GM12878 (cell line): ENCODE measurements at regions not wholly inside any gene's neighbourhood (a gene's known extent, or its start where the extent isn't known, plus 50 kb on each side); places are given as distances from the start of the nearest gene placed in this dataset.
"Not testable (repeated sequence)": the region's sequence is repeated elsewhere in the genome, so short reads cannot be mapped to it uniquely, and the experiment has no call there.

Experiments
- ATAC-seq: fragments of 200-7000 bp; cut with Tn5 transposase; 3 replicates; pipeline ENCODE4 v1.9.1; 2020; ENCODE audit warnings: mild to moderate bottlenecking, moderate library complexity
- BruUV-seq: library from RNA; stranded (reverse); fragments of 400-500 nt; replicated peaks from 2 replicates; lab custom pipeline; 2021; lab: Mats Ljungman, UMichigan
- CTCF ChIA-PET: fragments of 300-600 bp; sonication (Branson Sonifier 250); formaldehyde crosslinking; extraction: SDS; loops from one replicate; lab custom pipeline; 2021; ENCODE audit warnings: inconsistent platforms; lab: Yijun Ruan, JAX
- POLR2A ChIA-PET: fragments of 350-600 bp; formaldehyde crosslinking; extraction: SDS; loops from one replicate; lab custom pipeline; 2021; ENCODE audit warnings: inconsistent platforms; lab: Charles Lee
- RAD21 ChIA-PET: fragments of 300-600 bp; sonication (Branson Sonifier 250); formaldehyde crosslinking; loops from one replicate; lab custom pipeline; 2023; ENCODE audit warnings: antibody characterized with exemption; ENCODE audit not compliant: unreplicated experiment; lab: Charles Lee
- SMC1A ChIA-PET: fragments of 300-600 bp; sonication (Branson Sonifier 250); formaldehyde crosslinking; loops from one replicate; lab custom pipeline; 2023; ENCODE audit not compliant: unreplicated experiment, uncharacterized antibody; lab: Charles Lee
- DNase-seq: peaks from one replicate; pipeline ENCODE4 v3.0.0-alpha.2; 2011; ENCODE audit warnings: low read depth, low spot score
- FAIRE-seq: peaks from 3 replicates; lab custom pipeline; 2011; peaks lifted over from hg19 to GRCh38; lab: Jason Lieb, UNC
- H2AFZ ChIP-seq: 2 replicates; pipeline ENCODE4 v1.6.0; 2011; ENCODE audit warnings: low read depth, low read length, control low read depth; ENCODE audit not compliant: control insufficient read depth
- H3K27ac ChIP-seq: 2 replicates; pipeline ENCODE4 v1.5.1; 2011; ENCODE audit warnings: control low read depth; ENCODE audit not compliant: control insufficient read depth, insufficient read depth
- H3K27me3 ChIP-seq, 2 experiments: replicated peaks in 1 of 2; 2 replicates each; pipeline versions ENCODE4 v1.6.0 to v1.6.1; 2011; ENCODE audit warnings: low read length in 1 of 2; ENCODE audit not compliant: control insufficient read depth in 2 of 2, insufficient read depth in 2 of 2
- H3K36me3 ChIP-seq, 2 experiments: 2 replicates each; pipeline ENCODE4 v1.5.1; 2011; ENCODE audit warnings: low read length in 1 of 2; ENCODE audit not compliant: control insufficient read depth in 2 of 2, insufficient read depth in 2 of 2
- H3K4me1 ChIP-seq: 2 replicates; pipeline ENCODE4 v1.6.1; 2011; ENCODE audit warnings: mild to moderate bottlenecking, low read length, moderate library complexity, mixed read lengths; ENCODE audit not compliant: control insufficient read depth, insufficient read depth
- H3K4me2 ChIP-seq: 2 replicates; pipeline ENCODE4 v1.6.0; 2011; ENCODE audit warnings: control low read depth; ENCODE audit not compliant: control insufficient read depth, insufficient read depth
- H3K4me3 ChIP-seq: fragments of 200-600 bp; sonication (generic); 2 replicates; pipeline ENCODE4 v1.5.1; 2016
- H3K79me2 ChIP-seq: 2 replicates; pipeline ENCODE4 v1.6.0; 2011; ENCODE audit warnings: low read length; ENCODE audit not compliant: control insufficient read depth, insufficient read depth
- H3K9ac ChIP-seq: 2 replicates; pipeline ENCODE4 v1.8.0; 2011; ENCODE audit warnings: low read length, control low read depth, mixed read lengths; ENCODE audit not compliant: control insufficient read depth, insufficient read depth
- H3K9me3 ChIP-seq: replicated peaks from 3 replicates; pipeline ENCODE4 v1.5.1; 2011; ENCODE audit warnings: mild to moderate bottlenecking, low read length; ENCODE audit not compliant: control insufficient read depth, insufficient read depth
- H4K20me1 ChIP-seq: 2 replicates; pipeline ENCODE4 v1.6.0; 2011; ENCODE audit not compliant: control insufficient read depth, insufficient read depth
- BMI1 ChIP-seq: fragments of 450-650 bp; IDR thresholded peaks from 2 replicates; pipeline ENCODE4 v1.6.1; 2016; ENCODE audit warnings: mild to moderate bottlenecking, moderate library complexity, borderline replicate concordance
- MXI1 ChIP-seq: fragments of 150-350 bp; IDR thresholded peaks from 2 replicates; pipeline ENCODE4 v1.6.1; 2011; ENCODE audit warnings: low read depth, mild to moderate bottlenecking, inconsistent platforms, low read length, improper control_type of control experiment
- TCF3 ChIP-seq: IDR thresholded peaks from 2 replicates; pipeline ENCODE4 v1.6.1; 2012; ENCODE audit warnings: low read depth, mild to moderate bottlenecking, low read length, borderline replicate concordance; ENCODE audit not compliant: insufficient read depth
- ZSCAN29 ChIP-seq: fragments of 450-650 bp; IDR thresholded peaks from 2 replicates; pipeline ENCODE4 v1.6.1; 2017; ENCODE audit warnings: mild to moderate bottlenecking, moderate library complexity
- WGBS: methylation state at CpG from one replicate; pipeline ENCODE4 v1.1.6; 2016; ENCODE audit warnings: low lambda C conversion rate; ENCODE audit not compliant: insufficient replicate concordance, insufficient coverage; ENCODE audit errors: missing lambda C conversion rate; 5-methylcytosine and 5-hydroxymethylcytosine counted together
- in situ Hi-C: fragments of 300-500 bp; cut with MboI; formaldehyde crosslinking; loops from 9 replicates; pipeline ENCODE4 v1.14.3; 2018; ENCODE audit warnings: mixed read lengths
- intact Hi-C: fragments of 100-400 bp; cut with micrococcal nuclease; formaldehyde crosslinking; loops from one replicate; pipeline ENCODE4 v1.14.2; 2022; ENCODE audit not compliant: unreplicated experiment
- TF ChIP-seq, protein P1 (sequence below): IDR thresholded peaks from 2 replicates; pipeline ENCODE4 v1.6.1; 2011; ENCODE audit warnings: low read depth, low read length, improper control_type of control experiment, borderline replicate concordance

DNA sequence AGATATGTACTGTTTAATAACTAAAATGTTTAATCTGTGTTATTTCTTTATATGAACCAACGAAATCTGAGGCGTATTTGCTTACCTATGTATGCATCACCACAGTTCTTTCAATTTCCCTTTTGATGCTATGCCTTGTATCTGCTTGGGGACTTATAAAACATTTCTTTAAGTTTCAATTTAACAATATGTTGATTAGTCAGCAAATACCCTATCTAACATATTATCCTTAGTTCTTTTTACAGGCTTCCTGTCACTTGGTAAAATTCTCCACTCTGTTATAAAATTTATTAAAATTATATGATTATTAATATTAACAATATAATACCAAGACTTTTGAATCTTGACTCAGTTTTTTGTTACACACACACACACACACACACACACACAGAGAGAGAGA is 174.3 kb downstream of the CPS1 start:
- FAIRE-seq (no peak), ATAC-seq (no peak), DNase-seq (no peak)
- in situ Hi-C loops (no loop called here), intact Hi-C loops (no loop called here)
- RAD21 ChIA-PET, result no interaction called here
- TF ChIP-seq BMI1 (no peak), TCF3 (no peak), MXI1 (no peak), ZSCAN29 (no peak)
- TF ChIP-seq, protein P1, sequence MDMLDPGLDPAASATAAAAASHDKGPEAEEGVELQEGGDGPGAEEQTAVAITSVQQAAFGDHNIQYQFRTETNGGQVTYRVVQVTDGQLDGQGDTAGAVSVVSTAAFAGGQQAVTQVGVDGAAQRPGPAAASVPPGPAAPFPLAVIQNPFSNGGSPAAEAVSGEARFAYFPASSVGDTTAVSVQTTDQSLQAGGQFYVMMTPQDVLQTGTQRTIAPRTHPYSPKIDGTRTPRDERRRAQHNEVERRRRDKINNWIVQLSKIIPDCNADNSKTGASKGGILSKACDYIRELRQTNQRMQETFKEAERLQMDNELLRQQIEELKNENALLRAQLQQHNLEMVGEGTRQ, result no peak
- CTCF ChIA-PET, result no interaction called here
- no peaks in the 10 kb centered on the region for H3K36me3 ChIP-seq
- 18% methylated on average over 2 of the region's 2 CpGs for WGBS
- no TSS peak for BruUV-seq
- no peak overlapping the region for H3K4me3 ChIP-seq
- SMC1A ChIA-PET, result no interaction called here
- no peaks in the 10 kb centered on the region for H3K27me3 ChIP-seq
- no peaks in the 10 kb centered on the region for H3K79me2 ChIP-seq
- no peak overlapping the region for H3K4me2 ChIP-seq
- H3K27ac ChIP-seq, result no peak overlapping the region
- no peak overlapping the region for H2AFZ ChIP-seq
- no peak overlapping the region for H3K9ac ChIP-seq
- no peaks in the 10 kb centered on the region for H3K4me1 ChIP-seq
- H3K9me3 ChIP-seq, result no peaks in the 10 kb centered on the region
- POLR2A ChIA-PET, result no interaction called here
- no peaks in the 10 kb centered on the region for H4K20me1 ChIP-seq

DNA sequence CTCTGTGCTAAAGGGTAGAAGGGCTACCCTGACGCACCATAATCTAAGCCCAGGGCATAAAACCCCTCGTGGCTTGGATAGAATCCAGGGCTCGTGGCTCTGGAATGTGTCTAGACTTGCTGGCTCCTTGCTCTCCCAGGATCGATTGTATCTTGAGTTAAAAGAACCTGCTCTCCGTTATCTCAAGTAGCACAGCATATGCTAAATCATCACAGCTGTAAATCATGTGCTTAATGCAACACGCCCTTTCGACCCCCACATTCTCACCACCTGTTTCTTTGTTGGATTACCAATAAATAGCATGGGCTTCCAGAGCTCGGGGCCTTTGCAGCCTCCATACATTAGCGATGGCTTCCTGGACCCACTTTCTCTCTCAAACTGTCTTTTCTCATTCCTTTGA is 190.4 kb downstream of the CPS1 start:
- CTCF ChIA-PET, in situ Hi-C loops: not testable (repeated sequence)

More for the DNA sequence above, 190.4 kb downstream of the CPS1 start:
- H3K79me2 ChIP-seq, SMC1A ChIA-PET, H2AFZ ChIP-seq, BruUV-seq, intact Hi-C loops, H3K4me2 ChIP-seq, H3K9me3 ChIP-seq, FAIRE-seq, H3K36me3 ChIP-seq, H4K20me1 ChIP-seq, H3K4me1 ChIP-seq, POLR2A ChIA-PET, H3K27ac ChIP-seq, RAD21 ChIA-PET, DNase-seq, H3K27me3 ChIP-seq, H3K9ac ChIP-seq, H3K4me3 ChIP-seq, ATAC-seq: not testable (repeated sequence)
- 8% methylated on average over 9 of the region's 9 CpGs for whole genome bisulfite sequencing
